ENCODE measurements at regions not wholly inside any gene's neighbourhood (a gene's known extent, or its start where the extent isn't known, plus 50 kb on each side); places are given as distances from the start of the nearest gene placed in this dataset.

GRCh38 chr3:187955587-187955952 lies 198.4 kb upstream of the LPP start:
- intact Hi-C loops (cut with DNase I, micrococcal nuclease) = no loop called here
- Histone ChIP-seq H3K4me1 (ENCODE audit: low read depth) (no peaks in the 10 kb centered on the region), H3K36me3 (ENCODE audit: low read depth) (no peaks in the 10 kb centered on the region), H3K9me3 (no peaks in the 10 kb centered on the region), H3K4me3 (no peak overlapping the region)
- no peak for TF ChIP-seq CTCF (IDR thresholded peaks at IDR 0.05)
- DNase-seq (no peak), ATAC-seq (no peak)

- intact Hi-C loops (cut with DNase I, micrococcal nuclease) = no loop called here
- no peaks in the 10 kb centered on the region for H3K4me1 ChIP-seq (ENCODE audit: low read depth)
- ATAC-seq = no peak
Observed at GRCh38 chr3:187957165-187957581, 196.8 kb upstream of the LPP start.

DNA sequence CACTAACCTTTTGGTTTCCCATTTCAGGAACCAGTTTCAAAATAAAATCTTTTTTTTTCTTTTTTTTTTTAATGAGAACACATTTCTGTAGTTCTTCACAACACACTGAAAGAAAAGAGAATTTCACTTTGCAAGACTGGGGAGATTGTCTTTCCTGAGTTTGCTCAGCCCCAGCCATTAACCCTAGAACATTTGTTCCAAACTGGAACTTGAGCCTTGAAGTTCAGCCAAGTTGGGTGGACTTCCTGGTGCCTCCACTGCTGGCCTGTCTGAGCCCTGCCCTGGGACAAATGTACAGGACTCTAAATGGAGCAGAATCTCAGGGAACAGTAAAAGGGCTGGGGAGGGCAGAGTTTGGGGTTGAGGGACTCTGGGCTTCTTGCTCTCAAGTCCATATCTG lies 196.4 kb upstream of the LPP start:
- DNase-seq (peak in 1 of 3 donors; percentile 61), ATAC-seq (peak; percentile 76)
- H3K4me1 ChIP-seq (ENCODE audit: low read depth) = no peaks in the 10 kb centered on the region
- H3K9me3 ChIP-seq = no peaks in the 10 kb centered on the region
- H3K36me3 ChIP-seq (ENCODE audit: low read depth) = no peaks in the 10 kb centered on the region
- TF ChIP-seq CTCF (IDR thresholded peaks at IDR 0.05) = no peak
- H3K4me3 ChIP-seq = no peak overlapping the region
- intact Hi-C loops (cut with DNase I, micrococcal nuclease) = no loop called here

More at GRCh38 chr3:187957165-187957581, 196.8 kb upstream of the LPP start:
- no peak for TF ChIP-seq CTCF (IDR thresholded peaks at IDR 0.05)
- Histone ChIP-seq H3K36me3 (ENCODE audit: low read depth) (no peaks in the 10 kb centered on the region), H3K4me3 (no peak overlapping the region), H3K9me3 (no peaks in the 10 kb centered on the region)
- DNase-seq = no peak

DNA sequence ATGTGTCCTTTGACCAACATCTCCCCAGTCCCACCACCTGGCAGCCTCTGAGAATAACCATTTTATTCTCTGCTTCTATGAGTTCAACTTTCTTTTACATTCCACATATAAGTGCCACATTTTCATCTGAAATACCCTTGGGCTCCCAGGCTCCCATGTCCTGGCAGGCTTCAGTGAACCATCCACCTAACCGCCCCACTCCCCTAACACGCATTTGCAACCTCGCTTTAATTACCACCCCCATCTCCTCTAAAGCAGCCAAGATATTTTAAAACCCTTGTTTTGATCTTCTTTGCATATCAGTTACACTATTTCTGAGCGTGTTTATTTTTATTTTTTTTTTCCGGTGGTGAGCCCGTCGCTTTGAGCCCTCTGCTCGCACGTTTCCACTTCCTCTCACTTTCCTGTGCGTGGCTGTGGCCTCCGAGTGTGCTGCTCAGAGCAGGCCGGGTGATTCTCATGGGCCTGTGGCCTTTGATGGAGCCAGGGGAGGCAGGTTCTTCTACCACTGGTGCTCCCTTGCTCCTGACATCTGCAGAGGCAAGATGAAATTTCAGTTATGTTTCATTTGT lies 195.4 kb upstream of the LPP start:
- no peaks in the 10 kb centered on the region for H3K36me3 ChIP-seq (ENCODE audit: low read depth)
- intact Hi-C loops (cut with DNase I, micrococcal nuclease) = no loop called here
- peak; percentile 23 to 70 (median 46) for DNase-seq
- no peaks in the 10 kb centered on the region for H3K4me1 ChIP-seq (ENCODE audit: low read depth)
- no peak overlapping the region for H3K4me3 ChIP-seq
- TF ChIP-seq CTCF (IDR thresholded peaks at IDR 0.05) = no peak
- no peaks in the 10 kb centered on the region for H3K9me3 ChIP-seq
- peak; percentile 67 for ATAC-seq

DNA sequence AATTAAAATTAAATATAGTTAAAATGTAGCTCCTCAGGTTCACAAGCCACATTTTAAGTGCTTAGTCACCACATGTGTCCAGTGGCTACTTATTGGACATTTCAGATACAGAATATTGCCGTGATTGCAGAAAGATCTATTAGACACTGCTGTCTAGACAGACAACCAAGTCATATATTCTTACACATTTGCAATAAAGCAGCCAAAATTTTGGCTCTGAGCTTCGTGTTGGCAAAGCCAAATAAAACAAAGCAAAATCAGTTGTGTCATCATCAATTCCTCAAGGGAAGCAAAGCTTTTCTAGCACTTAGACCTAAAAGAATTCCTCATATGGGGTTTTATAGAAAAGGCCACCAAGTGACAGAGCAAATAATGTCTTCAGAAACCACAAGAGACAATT lies 193.1 kb upstream of the LPP start:
- Histone ChIP-seq H3K4me3 (no peak overlapping the region), H3K36me3 (ENCODE audit: low read depth) (no peaks in the 10 kb centered on the region), H3K4me1 (ENCODE audit: low read depth) (no peaks in the 10 kb centered on the region), H3K9me3 (no peaks in the 10 kb centered on the region)
- TF ChIP-seq CTCF (IDR thresholded peaks at IDR 0.05) = no peak
- DNase-seq = no peak
- intact Hi-C loops (cut with DNase I, micrococcal nuclease) = no loop called here
- no peak for ATAC-seq

- no peak overlapping the region for H3K4me3 ChIP-seq
- ATAC-seq (no peak), DNase-seq (no peak)
- no peaks in the 10 kb centered on the region for H3K36me3 ChIP-seq (ENCODE audit: low read depth)
- TF ChIP-seq CTCF (IDR thresholded peaks at IDR 0.05) = no peak
- intact Hi-C loops (cut with DNase I, micrococcal nuclease) = no loop called here
- H3K4me1 ChIP-seq (ENCODE audit: low read depth) = no peaks in the 10 kb centered on the region
- no peaks in the 10 kb centered on the region for H3K9me3 ChIP-seq
Observed at GRCh38 chr3:187961366-187961765, 192.6 kb upstream of the LPP start.
